ENCODE measurements at regions not wholly inside any gene's neighbourhood (a gene's known extent, or its start where the extent isn't known, plus 50 kb on each side); places are given as distances from the start of the nearest gene placed in this dataset.

DNA sequence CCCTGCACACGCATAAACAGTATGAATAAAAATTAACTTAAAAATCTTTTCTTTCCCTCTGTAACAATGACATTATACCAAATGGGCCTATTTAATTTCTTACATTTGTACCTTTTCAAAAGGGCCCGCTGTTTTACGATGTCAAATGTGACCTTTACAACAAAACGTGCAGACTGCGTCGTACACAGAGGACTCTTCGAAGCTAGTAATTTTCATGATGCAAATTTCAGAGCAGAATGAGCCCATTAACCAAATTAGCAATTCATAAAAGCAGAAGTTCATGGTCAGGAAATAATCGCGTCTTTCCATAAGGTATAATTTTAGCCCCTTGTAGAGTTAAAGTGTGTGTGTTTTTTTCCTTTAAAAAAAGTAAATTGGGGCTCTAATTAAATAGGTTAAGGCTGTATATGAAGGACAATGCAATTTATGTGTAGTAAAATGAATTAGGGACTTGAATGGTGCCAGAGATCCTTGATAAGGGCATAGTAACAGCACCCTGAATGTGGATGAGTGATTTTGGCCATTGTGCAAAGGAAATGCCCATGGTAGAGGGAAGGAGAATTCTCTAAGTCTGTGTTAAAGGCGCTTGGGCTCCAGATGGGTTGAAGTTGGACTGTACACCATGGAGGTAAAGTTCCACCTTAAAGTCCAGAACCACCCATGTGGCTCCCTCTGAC is 546.4 kb upstream of the EEF2KMT start:
- TF ChIP-seq, protein P1, sequence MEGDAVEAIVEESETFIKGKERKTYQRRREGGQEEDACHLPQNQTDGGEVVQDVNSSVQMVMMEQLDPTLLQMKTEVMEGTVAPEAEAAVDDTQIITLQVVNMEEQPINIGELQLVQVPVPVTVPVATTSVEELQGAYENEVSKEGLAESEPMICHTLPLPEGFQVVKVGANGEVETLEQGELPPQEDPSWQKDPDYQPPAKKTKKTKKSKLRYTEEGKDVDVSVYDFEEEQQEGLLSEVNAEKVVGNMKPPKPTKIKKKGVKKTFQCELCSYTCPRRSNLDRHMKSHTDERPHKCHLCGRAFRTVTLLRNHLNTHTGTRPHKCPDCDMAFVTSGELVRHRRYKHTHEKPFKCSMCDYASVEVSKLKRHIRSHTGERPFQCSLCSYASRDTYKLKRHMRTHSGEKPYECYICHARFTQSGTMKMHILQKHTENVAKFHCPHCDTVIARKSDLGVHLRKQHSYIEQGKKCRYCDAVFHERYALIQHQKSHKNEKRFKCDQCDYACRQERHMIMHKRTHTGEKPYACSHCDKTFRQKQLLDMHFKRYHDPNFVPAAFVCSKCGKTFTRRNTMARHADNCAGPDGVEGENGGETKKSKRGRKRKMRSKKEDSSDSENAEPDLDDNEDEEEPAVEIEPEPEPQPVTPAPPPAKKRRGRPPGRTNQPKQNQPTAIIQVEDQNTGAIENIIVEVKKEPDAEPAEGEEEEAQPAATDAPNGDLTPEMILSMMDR (tag by site-specific recombination; IDR thresholded peaks at IDR 0.05) = no peak
- TF ChIP-seq, protein P2, sequence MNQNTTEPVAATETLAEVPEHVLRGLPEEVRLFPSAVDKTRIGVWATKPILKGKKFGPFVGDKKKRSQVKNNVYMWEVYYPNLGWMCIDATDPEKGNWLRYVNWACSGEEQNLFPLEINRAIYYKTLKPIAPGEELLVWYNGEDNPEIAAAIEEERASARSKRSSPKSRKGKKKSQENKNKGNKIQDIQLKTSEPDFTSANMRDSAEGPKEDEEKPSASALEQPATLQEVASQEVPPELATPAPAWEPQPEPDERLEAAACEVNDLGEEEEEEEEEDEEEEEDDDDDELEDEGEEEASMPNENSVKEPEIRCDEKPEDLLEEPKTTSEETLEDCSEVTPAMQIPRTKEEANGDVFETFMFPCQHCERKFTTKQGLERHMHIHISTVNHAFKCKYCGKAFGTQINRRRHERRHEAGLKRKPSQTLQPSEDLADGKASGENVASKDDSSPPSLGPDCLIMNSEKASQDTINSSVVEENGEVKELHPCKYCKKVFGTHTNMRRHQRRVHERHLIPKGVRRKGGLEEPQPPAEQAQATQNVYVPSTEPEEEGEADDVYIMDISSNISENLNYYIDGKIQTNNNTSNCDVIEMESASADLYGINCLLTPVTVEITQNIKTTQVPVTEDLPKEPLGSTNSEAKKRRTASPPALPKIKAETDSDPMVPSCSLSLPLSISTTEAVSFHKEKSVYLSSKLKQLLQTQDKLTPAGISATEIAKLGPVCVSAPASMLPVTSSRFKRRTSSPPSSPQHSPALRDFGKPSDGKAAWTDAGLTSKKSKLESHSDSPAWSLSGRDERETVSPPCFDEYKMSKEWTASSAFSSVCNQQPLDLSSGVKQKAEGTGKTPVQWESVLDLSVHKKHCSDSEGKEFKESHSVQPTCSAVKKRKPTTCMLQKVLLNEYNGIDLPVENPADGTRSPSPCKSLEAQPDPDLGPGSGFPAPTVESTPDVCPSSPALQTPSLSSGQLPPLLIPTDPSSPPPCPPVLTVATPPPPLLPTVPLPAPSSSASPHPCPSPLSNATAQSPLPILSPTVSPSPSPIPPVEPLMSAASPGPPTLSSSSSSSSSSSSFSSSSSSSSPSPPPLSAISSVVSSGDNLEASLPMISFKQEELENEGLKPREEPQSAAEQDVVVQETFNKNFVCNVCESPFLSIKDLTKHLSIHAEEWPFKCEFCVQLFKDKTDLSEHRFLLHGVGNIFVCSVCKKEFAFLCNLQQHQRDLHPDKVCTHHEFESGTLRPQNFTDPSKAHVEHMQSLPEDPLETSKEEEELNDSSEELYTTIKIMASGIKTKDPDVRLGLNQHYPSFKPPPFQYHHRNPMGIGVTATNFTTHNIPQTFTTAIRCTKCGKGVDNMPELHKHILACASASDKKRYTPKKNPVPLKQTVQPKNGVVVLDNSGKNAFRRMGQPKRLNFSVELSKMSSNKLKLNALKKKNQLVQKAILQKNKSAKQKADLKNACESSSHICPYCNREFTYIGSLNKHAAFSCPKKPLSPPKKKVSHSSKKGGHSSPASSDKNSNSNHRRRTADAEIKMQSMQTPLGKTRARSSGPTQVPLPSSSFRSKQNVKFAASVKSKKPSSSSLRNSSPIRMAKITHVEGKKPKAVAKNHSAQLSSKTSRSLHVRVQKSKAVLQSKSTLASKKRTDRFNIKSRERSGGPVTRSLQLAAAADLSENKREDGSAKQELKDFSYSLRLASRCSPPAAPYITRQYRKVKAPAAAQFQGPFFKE (tag by site-specific recombination; IDR thresholded peaks at IDR 0.05; ENCODE audit: borderline replicate concordance) = no peak
- TF ChIP-seq, protein P3, sequence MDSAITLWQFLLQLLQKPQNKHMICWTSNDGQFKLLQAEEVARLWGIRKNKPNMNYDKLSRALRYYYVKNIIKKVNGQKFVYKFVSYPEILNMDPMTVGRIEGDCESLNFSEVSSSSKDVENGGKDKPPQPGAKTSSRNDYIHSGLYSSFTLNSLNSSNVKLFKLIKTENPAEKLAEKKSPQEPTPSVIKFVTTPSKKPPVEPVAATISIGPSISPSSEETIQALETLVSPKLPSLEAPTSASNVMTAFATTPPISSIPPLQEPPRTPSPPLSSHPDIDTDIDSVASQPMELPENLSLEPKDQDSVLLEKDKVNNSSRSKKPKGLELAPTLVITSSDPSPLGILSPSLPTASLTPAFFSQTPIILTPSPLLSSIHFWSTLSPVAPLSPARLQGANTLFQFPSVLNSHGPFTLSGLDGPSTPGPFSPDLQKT (IDR thresholded peaks at IDR 0.05; ENCODE audit: borderline replicate concordance, low read depth, low read length) = no peak
- TF ChIP-seq ZNF274 (IDR thresholded peaks at IDR 0.05; ENCODE audit: low read length) (no peak), ZNF274 (tag by site-specific recombination; IDR thresholded peaks at IDR 0.05; ENCODE audit: borderline replicate concordance) (no peak), ZNF664 (tag by site-specific recombination; IDR thresholded peaks at IDR 0.05) (no peak), SP2 (tag by site-specific recombination; IDR thresholded peaks at IDR 0.05) (no peak), YY1 (tag by site-specific recombination; IDR thresholded peaks at IDR 0.05) (no peak), MYNN (tag by site-specific recombination; IDR thresholded peaks at IDR 0.05; ENCODE audit: borderline replicate concordance) (no peak)
- TF ChIP-seq, protein P4, sequence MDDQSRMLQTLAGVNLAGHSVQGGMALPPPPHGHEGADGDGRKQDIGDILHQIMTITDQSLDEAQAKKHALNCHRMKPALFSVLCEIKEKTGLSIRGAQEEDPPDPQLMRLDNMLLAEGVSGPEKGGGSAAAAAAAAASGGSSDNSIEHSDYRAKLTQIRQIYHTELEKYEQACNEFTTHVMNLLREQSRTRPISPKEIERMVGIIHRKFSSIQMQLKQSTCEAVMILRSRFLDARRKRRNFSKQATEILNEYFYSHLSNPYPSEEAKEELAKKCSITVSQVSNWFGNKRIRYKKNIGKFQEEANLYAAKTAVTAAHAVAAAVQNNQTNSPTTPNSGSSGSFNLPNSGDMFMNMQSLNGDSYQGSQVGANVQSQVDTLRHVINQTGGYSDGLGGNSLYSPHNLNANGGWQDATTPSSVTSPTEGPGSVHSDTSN (CRISPR knock-in tag; IDR thresholded peaks at IDR 0.05) = no peak

Measured in HEK293 (cell line).